NOMO-1 (cell line): ENCODE measurements at regions not wholly inside any gene's neighbourhood (a gene's known extent, or its start where the extent isn't known, plus 50 kb on each side); places are given as distances from the start of the nearest gene placed in this dataset.
"Not testable (repeated sequence)": the region's sequence is repeated elsewhere in the genome, so short reads cannot be mapped to it uniquely, and the experiment has no call there.

Experiments used
- DNase-seq, 2 experiments: peaks; one replicate each; lab custom pipeline; 2025; ENCODE audit not compliant: unreplicated experiment in 2 of 2; lab: John Stamatoyannopoulos, UW

- DNase-seq = no peak
Observed at GRCh38 chr2:156908825-156909224, 348.7 kb upstream of the GALNT5 start.

- DNase-seq = no peak
Observed at GRCh38 chr2:156909983-156910382, 347.5 kb upstream of the GALNT5 start.

- DNase-seq = no peak
Observed at GRCh38 chr2:156915332-156915731, 342.2 kb upstream of the GALNT5 start.

GRCh38 chr2:156918410-156918809 is 339.1 kb upstream of the GALNT5 start:
- DNase-seq = no peak

- DNase-seq = no peak
Observed at GRCh38 chr2:156930423-156930822, 327.1 kb upstream of the GALNT5 start.

GRCh38 chr2:156933645-156934225 is 323.8 kb upstream of the GALNT5 start:
- no peak for DNase-seq

GRCh38 chr2:156935616-156936015 is 321.9 kb upstream of the GALNT5 start:
- no peak for DNase-seq

GRCh38 chr2:156937430-156937829 is 320.1 kb upstream of the GALNT5 start:
- no peak for DNase-seq

GRCh38 chr2:156944871-156945270 is 312.6 kb upstream of the GALNT5 start:
- DNase-seq = no peak

GRCh38 chr2:156947261-156947660 is 310.2 kb upstream of the GALNT5 start:
- no peak for DNase-seq

GRCh38 chr2:156955701-156956100 is 301.8 kb upstream of the GALNT5 start:
- DNase-seq = no peak

- DNase-seq = no peak
Observed at GRCh38 chr2:156956161-156956560, 301.3 kb upstream of the GALNT5 start.

GRCh38 chr2:156958374-156958773 is 299.1 kb upstream of the GALNT5 start:
- no peak for DNase-seq

- DNase-seq = no peak
Observed at GRCh38 chr2:156959481-156959880, 298.0 kb upstream of the GALNT5 start.

GRCh38 chr2:156982615-156983014 is 274.9 kb upstream of the GALNT5 start:
- DNase-seq = no peak

GRCh38 chr2:156986339-156986988 is 271.0 kb upstream of the GALNT5 start:
- no peak for DNase-seq

- no peak for DNase-seq
Observed at GRCh38 chr2:156999661-157000060, 257.8 kb upstream of the GALNT5 start.

GRCh38 chr2:157004789-157005188 is 252.7 kb upstream of the GALNT5 start:
- no peak for DNase-seq

- DNase-seq = no peak
Observed at GRCh38 chr2:157015015-157015575, 242.4 kb upstream of the GALNT5 start.

GRCh38 chr2:157023264-157023663 is 234.2 kb upstream of the GALNT5 start:
- DNase-seq = not testable (repeated sequence)

GRCh38 chr2:157024129-157024528 is 233.4 kb upstream of the GALNT5 start:
- no peak for DNase-seq

GRCh38 chr2:157032017-157032416 is 225.5 kb upstream of the GALNT5 start:
- no peak for DNase-seq
